Endometrium (tissue), 2 donors: ENCODE measurements at regions not wholly inside any gene's neighbourhood (a gene's known extent, or its start where the extent isn't known, plus 50 kb on each side); places are given as distances from the start of the nearest gene placed in this dataset.
"Not testable (repeated sequence)": the region's sequence is repeated elsewhere in the genome, so short reads cannot be mapped to it uniquely, and the experiment has no call there.

Experiments
- FAIRE-seq: peaks from 2 replicates; lab custom pipeline; 2012; peaks lifted over from hg19 to GRCh38; lab: Jason Lieb, UNC
- donor health status: control.
- donor health status: control.

DNA sequence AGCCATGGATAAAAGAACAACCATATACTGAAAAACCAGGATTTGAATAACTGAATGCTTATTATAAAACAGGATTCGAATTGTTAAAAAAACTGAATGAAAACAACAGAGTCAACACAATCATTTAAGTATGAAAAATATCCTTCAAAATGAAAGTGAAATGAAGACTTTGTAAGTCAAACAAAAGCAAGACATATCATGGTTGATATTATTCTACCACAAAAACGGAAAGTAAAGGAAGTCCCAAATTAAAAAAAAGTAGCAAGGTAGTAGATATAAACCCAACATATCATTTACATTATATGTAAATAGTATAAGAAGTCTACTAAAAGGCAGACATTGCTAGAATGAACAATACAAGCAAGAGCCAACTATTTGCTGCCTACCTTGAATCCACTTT, 63.1 kb upstream of the POTEC start:
- peak; percentile 53 for FAIRE-seq

DNA sequence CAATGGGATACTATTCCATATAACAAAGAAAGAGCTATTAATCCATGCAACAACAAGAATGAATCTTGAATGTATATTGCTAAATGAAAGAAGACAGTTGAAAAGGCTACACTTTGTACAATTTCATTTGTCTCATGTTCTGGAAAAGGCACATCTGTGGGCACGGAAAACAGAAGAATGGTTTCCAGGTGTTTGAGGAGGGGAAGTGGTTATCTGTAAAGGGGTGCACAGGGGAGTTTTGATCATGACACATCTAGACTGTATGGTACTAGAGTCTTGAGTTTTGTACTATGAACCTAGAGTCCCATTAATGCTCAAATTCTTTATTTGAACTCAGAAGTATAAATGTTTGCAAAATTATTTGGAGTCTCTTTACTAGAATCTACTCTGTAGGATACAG, 64.0 kb upstream of the POTEC start:
- FAIRE-seq: not testable (repeated sequence)

DNA sequence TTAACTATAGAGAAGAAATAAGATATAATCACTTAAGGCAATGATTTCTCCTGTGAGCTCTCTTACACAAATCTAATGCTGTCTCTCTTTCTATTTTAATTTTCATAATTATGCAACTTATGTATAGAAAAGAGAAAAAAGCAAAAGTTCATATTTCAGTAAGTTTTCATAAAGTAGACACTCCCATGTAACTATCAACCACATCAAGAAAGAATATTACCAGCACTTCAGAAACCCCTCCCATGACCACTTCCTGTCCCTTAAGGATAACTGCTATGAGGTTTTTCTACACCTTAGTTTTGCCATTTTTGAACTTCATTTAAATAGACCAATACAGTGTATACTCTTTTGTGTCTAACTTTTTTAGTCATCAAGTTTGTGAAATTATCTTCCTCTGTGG, 69.0 kb upstream of the POTEC start:
- FAIRE-seq: not testable (repeated sequence)

DNA sequence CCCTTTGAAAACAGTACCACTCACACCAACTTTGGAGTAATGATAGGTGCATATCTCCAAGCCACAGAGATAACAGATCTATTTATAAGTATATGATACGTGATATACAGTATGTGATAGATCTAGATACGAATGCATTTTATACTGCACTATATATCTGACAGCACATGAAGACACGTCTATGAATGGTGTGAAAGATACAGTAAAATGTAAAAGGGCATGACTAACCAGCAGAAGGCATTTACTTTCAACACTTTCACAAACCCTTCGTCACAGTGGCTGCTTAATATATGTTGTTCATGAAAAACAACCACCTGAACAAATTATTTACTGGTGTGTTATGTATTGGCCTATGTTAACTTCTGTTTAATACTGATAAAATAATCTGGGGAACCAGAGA, 71.1 kb upstream of the POTEC start:
- FAIRE-seq: not testable (repeated sequence)

DNA sequence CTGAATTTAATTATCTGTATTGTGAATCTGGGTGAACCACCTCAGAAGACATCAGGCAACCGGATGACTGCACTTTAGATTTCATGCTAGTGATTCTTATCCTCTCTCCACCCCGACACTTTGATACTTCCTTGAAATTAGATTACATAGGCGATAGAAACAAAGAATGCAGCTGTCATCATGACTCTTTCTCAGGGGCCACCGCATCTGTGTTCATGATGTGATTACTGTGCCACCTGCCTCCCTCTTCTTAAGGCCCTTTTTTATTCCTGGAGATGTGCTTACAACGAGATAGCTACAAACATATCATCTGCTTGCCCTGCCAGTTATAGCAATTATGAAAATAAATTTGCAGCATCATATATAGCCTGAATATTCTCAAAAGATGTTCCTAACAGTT, 83.9 kb upstream of the POTEC start:
- FAIRE-seq: not testable (repeated sequence)

DNA sequence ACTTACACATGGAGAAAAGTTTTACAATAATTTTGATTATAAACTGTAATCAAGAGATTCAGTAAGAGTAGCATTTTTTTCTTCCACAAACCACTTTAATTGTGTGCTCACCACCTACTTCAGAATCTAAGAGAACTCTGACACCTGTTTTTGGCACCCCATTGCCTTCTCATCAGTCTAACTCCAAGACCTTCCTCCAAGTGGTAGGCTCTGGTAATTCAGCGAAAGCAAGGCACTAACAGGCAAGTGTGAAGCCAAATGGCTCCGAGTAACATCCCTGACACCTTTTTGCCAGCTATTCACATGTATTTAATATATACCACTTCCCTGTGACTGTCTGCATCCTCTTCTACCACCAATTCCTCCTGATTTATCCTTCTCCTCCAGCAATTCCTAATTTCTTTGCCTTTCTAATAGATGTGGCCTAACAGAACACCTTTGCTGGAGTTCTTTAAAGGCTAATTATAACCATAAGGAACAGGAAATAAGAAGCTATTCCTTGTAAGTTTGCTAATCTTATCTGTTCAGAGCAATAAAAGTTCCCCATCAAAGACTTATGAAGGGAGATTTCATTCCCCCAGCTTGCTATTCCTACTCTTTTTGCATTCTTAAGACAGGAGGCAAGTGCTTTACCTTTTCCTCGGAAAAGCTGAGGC, 85.1 kb upstream of the POTEC start:
- not testable (repeated sequence) for FAIRE-seq

DNA sequence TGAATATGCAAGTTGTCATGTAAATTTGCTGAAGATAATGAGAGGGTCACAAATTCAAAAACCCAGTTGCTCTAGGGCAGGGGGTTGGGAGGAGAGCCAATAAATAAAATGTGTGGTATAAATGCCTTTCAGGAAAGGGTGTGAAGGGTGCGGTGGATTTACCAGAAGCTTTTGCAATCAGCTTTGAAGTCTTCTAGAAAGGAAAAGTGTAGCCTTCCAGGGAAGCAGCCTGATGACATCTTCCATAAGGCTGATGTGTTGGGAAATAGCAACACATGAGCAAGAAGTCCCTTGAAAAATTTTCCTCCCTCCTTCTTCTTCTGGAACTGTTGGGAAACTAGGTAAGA, 85.6 kb upstream of the POTEC start:
- not testable (repeated sequence) for FAIRE-seq

DNA sequence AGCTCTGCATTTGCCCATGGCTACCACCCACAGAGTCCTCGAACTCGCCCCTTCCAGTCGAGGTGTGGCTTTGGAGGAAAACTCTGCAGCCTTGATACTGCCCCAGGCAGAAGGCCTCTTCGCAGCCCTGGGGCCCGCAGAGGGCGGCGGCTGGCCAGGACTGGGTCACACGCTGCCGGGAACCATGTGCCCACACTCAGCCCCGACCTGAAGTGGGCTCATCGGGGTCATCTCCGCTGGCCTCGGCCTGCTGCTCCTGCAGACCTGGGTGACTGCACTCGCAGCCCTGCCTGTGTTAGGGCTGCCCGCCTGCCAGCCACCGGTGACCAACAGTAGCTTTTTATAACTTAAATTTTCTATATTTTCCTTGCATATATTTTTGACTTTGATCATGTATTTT, 89.6 kb upstream of the POTEC start:
- not testable (repeated sequence) for FAIRE-seq

DNA sequence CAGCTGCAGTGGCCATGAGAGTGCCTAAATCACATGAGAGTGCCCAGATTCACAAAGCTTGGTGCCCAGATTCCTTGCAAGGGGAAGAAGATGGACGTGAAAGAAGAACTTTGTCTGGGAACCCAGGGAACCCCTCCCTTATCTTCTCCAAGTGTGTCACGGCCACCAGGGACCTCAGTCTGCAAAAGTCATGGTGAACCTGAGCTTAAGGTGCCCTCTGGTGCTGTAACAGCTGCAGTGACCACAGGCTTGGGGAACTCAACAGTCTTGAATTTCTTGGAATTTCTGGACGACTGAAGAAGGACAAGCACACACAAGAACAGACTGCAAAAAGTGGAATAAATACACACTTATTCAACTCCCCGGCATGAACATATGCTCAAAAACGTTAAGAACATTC, 94.6 kb upstream of the POTEC start:
- not testable (repeated sequence) for FAIRE-seq

DNA sequence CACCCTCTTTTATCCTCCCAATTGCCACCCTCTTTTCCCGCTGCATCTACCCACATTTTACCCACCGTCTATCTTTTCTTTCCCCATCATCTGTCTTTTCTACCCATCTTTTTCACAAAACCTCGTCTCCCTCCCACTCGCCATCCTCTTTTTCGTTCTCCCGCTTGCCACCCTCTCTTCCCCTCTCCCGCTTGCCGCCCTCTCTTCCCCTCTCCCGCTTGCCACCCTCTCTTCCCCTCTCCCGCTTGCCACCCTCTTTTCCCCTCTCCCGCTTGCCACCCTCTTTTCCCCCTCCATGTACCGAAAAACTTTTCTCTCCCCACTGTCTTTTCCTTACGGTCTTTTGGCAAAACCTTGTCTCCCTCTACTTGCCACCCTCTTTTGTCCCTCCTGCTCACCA, 97.7 kb upstream of the POTEC start:
- not testable (repeated sequence) for FAIRE-seq

DNA sequence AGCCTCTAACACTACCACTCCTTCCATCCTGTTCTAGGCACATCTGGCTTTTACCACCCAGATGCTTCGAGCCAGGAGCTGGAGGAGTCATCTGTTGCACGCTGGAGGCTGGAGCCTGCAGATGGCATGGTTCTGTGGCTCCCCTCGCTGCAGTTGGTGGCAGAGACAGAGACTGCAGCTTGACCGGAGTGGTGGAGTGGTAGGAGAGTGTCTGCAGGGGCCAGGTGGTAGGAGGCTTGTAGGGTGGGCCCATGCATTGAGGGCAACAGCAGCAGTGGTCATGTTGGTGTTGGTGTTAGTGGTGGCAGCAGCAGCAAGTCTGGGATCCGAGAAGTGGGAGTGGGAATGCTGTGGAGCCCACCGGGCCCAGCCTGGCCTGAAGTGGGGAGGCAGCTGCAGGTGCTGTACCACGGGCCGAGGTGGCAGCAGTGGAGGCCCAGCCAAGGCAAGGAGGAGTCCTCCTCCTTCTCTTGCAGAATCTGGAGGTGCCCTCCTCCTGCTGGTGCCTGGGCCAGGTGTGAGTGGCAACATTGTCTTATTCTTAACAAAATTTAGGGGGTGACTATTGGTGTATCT, 100.4 kb upstream of the POTEC start:
- FAIRE-seq: not testable (repeated sequence)

DNA sequence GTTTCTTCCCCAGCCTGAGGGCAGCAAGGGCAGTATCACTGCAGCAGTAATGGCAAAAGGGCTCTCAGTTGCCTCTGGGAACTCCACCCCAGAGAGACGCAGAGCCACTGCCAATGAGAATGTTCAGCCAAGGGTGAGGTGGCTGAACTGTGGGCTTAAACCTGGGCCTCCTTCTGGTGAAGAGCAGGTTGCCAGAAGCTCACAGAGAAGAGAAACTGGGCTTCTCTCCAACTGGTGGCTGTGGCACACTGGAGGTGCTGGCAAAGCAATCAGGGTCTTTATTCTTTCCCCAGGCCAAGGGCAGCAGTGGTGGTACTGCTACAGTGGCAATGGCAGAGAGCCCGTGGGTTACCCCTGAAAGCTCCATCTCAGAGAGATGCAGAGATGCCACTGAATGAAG, 54.9 kb upstream of the ANKRD30B start:
- FAIRE-seq: not testable (repeated sequence)

DNA sequence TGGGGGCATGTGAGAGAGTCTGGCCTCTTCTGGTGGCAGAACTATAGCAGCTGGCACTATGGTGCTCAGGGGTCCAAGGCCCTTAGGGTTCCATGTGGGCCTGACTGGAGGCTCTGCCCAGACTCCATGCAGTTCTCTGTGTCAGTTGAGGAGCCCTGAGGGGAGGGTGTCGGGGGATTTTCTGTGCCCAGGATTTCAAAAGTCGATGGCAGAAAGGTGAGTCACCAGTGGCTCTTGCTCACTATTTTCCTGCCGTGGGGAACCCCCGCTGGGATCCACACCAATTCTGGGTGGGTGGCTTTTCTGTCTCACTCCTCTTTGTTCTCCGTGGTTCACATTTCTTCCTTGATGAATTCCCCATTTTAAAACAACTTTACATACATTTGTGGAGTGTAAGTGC, 54.1 kb upstream of the ANKRD30B start:
- not testable (repeated sequence) for FAIRE-seq

DNA sequence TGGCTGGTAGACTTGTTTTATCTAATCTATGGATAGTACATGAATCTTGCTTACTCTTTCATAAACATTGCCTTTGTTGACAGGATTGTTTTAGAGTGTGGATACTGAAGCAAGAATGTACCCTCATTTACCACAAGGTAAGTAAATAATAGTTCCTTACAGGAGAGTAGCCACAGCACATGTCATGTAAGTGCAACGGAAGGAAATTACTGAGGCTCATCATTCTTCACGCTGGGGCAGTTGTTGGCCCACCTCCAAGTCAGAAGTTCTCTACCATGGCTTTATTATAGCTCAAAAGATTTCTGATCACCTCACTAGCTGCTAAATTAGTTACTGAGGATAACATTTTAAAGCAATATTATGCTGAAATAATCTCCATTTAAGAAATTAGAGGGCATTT, 50.0 kb upstream of the ANKRD30B start:
- not testable (repeated sequence) for FAIRE-seq
